GM23338 (cell line): ENCODE measurements at regions not wholly inside any gene's neighbourhood (a gene's known extent, or its start where the extent isn't known, plus 50 kb on each side); places are given as distances from the start of the nearest gene placed in this dataset.

ENCODE experiments used
- ATAC-seq: fragments of 200-7000 bp; cut with Tn5 transposase; 3 replicates; pipeline ENCODE4 v1.9.1; 2020
- DNase-seq: peaks from one replicate; pipeline ENCODE4 v3.0.0-alpha.2; 2015; ENCODE audit warnings: low spot score
- H2AFZ ChIP-seq: fragments of 200-600 bp; sonication (generic); 2 replicates; pipeline ENCODE4 v1.8.0; 2016; ENCODE audit warnings: antibody characterized with exemption, mild to moderate bottlenecking, moderate library complexity
- H3F3A ChIP-seq: fragments of 200-600 bp; sonication (generic); replicated peaks from 2 replicates; pipeline ENCODE4 v1.8.0; 2017; ENCODE audit warnings: antibody characterized with exemption, mixed run types, low read depth
- H3K27ac ChIP-seq: fragments of 200-600 bp; sonication (generic); 2 replicates; pipeline ENCODE4 v1.6.1; 2016; ENCODE audit warnings: low read depth
- H3K27me3 ChIP-seq: fragments of 200-600 bp; sonication (generic); 2 replicates; pipeline ENCODE4 v1.8.0; 2016; ENCODE audit warnings: mild to moderate bottlenecking, mixed run types, moderate library complexity; ENCODE audit not compliant: insufficient read depth
- H3K36me3 ChIP-seq: fragments of 200-600 bp; sonication (generic); 2 replicates; pipeline ENCODE4 v1.8.0; 2016; ENCODE audit warnings: mild to moderate bottlenecking; ENCODE audit not compliant: insufficient read depth
- H3K4me1 ChIP-seq: fragments of 200-600 bp; sonication (generic); 2 replicates; pipeline ENCODE4 v1.8.0; 2016; ENCODE audit warnings: mild to moderate bottlenecking, moderate library complexity; ENCODE audit not compliant: insufficient read depth
- H3K4me2 ChIP-seq: fragments of 200-600 bp; sonication (generic); 2 replicates; pipeline ENCODE4 v1.7.1; 2017; ENCODE audit warnings: mixed run types
- H3K4me3 ChIP-seq: fragments of 200-600 bp; sonication (generic); 2 replicates; pipeline ENCODE4 v1.6.1; 2016; ENCODE audit warnings: mixed run types
- H3K79me2 ChIP-seq: fragments of 200-600 bp; sonication (generic); replicated peaks from 2 replicates; pipeline ENCODE4 v1.8.0; 2017; ENCODE audit warnings: mild to moderate bottlenecking; ENCODE audit not compliant: insufficient read depth
- H3K9me2 ChIP-seq: fragments of 200-600 bp; sonication (generic); 2 replicates; pipeline ENCODE4 v1.8.0; 2017; ENCODE audit not compliant: insufficient read depth
- H4K20me1 ChIP-seq: fragments of 200-600 bp; sonication (generic); replicated peaks from 2 replicates; pipeline ENCODE4 v1.8.0; 2017; ENCODE audit warnings: mild to moderate bottlenecking; ENCODE audit not compliant: insufficient read depth
- H3K27ac Mint-ChIP-seq: 2 replicates; pipeline ENCODE4 v1.8.0; 2020; ENCODE audit warnings: inconsistent platforms, mild to moderate bottlenecking, moderate library complexity, mixed read lengths
- H3K27me3 Mint-ChIP-seq: 3 replicates; pipeline ENCODE4 v1.8.0; 2022; ENCODE audit warnings: low read depth, mild to moderate bottlenecking, moderate library complexity, mixed read lengths, inconsistent platforms; ENCODE audit not compliant: insufficient read depth, poor library complexity
- H3K36me3 Mint-ChIP-seq: 3 replicates; pipeline ENCODE4 v1.8.0; 2021; ENCODE audit warnings: low read depth, mild to moderate bottlenecking, inconsistent platforms, moderate library complexity, mixed read lengths
- H3K4me1 Mint-ChIP-seq: 3 replicates; pipeline ENCODE4 v1.8.0; 2020; ENCODE audit warnings: mild to moderate bottlenecking, inconsistent platforms, mixed read lengths
- H3K4me3 Mint-ChIP-seq: 3 replicates; pipeline ENCODE4 v1.8.0; 2021; ENCODE audit warnings: moderate library complexity, mild to moderate bottlenecking, inconsistent platforms, mixed read lengths
- H3K9me3 Mint-ChIP-seq: 3 replicates; pipeline ENCODE4 v1.8.0; 2020; ENCODE audit warnings: moderate library complexity, mild to moderate bottlenecking, inconsistent platforms, mixed read lengths
- POLR2AphosphoS5 ChIP-seq: IDR thresholded peaks from 2 replicates; pipeline ENCODE4 v1.6.1; 2016; ENCODE audit warnings: antibody characterized with exemption, low read depth
- ZNF114 ChIP-seq: fragments of 250-450 bp; sonication (Bioruptor Pico); IDR thresholded peaks from 2 replicates; pipeline ENCODE4 v1.5.0; 2020; ENCODE audit warnings: mild to moderate bottlenecking, moderate library complexity
- TF ChIP-seq, protein P1 (sequence below), 2 experiments: fragments of 200-600 bp in 1 of 2; sonication (generic) in 1 of 2; conservative IDR thresholded peaks; 2 replicates each; pipeline versions ENCODE4 v1.5.1 to v1.6.1; 2016 to 2017; ENCODE audit warnings: antibody characterized with exemption in 2 of 2, low read depth in 2 of 2, mild to moderate bottlenecking in 2 of 2, moderate library complexity in 1 of 2
- TF ChIP-seq, protein P2 (sequence below): fragments of 250-450 bp; sonication (Bioruptor Pico); IDR thresholded peaks from 2 replicates; pipeline ENCODE4 v1.5.0; 2020; ENCODE audit warnings: mild to moderate bottlenecking, moderate library complexity

DNA sequence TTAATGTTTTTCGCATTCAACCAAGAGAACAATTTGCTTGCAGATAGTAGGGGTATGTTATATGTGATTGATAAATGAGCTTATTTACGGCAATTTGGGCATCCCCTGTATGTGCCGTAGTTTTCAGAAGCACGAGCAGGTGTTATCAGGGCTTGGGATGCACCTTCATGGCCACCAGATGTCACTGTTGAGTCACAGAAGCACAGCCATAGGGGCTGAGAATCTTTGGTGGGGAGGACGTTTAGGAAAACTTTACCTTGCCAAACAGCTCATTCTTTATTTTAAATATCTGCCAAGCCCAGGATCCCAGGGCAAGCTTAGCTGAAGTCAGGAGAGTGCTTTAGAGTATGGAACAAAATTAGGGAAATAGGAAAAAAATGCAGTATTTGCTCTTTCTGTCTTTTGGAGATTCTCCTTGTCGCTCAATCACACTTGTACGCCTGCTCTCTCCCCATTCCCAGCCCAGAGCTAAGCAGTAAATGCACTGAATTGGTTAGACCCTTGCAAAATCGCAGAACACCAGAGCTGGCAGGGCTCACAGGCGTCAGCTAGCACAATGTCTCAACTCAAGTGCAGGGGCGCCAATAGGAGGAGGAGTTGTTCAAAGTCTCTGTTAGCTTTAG is 93.6 kb upstream of the MPHOSPH6 start:
- TF ChIP-seq, protein P1, sequence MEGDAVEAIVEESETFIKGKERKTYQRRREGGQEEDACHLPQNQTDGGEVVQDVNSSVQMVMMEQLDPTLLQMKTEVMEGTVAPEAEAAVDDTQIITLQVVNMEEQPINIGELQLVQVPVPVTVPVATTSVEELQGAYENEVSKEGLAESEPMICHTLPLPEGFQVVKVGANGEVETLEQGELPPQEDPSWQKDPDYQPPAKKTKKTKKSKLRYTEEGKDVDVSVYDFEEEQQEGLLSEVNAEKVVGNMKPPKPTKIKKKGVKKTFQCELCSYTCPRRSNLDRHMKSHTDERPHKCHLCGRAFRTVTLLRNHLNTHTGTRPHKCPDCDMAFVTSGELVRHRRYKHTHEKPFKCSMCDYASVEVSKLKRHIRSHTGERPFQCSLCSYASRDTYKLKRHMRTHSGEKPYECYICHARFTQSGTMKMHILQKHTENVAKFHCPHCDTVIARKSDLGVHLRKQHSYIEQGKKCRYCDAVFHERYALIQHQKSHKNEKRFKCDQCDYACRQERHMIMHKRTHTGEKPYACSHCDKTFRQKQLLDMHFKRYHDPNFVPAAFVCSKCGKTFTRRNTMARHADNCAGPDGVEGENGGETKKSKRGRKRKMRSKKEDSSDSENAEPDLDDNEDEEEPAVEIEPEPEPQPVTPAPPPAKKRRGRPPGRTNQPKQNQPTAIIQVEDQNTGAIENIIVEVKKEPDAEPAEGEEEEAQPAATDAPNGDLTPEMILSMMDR (conservative IDR thresholded peaks at IDR 0.05; ENCODE audit: low read depth in 2 of 2) = peak; percentile 96 to 99
- TF ChIP-seq POLR2AphosphoS5 = no peak
- TF ChIP-seq ZNF114 (CRISPR knock-in tag) = no peak
- TF ChIP-seq, protein P2, sequence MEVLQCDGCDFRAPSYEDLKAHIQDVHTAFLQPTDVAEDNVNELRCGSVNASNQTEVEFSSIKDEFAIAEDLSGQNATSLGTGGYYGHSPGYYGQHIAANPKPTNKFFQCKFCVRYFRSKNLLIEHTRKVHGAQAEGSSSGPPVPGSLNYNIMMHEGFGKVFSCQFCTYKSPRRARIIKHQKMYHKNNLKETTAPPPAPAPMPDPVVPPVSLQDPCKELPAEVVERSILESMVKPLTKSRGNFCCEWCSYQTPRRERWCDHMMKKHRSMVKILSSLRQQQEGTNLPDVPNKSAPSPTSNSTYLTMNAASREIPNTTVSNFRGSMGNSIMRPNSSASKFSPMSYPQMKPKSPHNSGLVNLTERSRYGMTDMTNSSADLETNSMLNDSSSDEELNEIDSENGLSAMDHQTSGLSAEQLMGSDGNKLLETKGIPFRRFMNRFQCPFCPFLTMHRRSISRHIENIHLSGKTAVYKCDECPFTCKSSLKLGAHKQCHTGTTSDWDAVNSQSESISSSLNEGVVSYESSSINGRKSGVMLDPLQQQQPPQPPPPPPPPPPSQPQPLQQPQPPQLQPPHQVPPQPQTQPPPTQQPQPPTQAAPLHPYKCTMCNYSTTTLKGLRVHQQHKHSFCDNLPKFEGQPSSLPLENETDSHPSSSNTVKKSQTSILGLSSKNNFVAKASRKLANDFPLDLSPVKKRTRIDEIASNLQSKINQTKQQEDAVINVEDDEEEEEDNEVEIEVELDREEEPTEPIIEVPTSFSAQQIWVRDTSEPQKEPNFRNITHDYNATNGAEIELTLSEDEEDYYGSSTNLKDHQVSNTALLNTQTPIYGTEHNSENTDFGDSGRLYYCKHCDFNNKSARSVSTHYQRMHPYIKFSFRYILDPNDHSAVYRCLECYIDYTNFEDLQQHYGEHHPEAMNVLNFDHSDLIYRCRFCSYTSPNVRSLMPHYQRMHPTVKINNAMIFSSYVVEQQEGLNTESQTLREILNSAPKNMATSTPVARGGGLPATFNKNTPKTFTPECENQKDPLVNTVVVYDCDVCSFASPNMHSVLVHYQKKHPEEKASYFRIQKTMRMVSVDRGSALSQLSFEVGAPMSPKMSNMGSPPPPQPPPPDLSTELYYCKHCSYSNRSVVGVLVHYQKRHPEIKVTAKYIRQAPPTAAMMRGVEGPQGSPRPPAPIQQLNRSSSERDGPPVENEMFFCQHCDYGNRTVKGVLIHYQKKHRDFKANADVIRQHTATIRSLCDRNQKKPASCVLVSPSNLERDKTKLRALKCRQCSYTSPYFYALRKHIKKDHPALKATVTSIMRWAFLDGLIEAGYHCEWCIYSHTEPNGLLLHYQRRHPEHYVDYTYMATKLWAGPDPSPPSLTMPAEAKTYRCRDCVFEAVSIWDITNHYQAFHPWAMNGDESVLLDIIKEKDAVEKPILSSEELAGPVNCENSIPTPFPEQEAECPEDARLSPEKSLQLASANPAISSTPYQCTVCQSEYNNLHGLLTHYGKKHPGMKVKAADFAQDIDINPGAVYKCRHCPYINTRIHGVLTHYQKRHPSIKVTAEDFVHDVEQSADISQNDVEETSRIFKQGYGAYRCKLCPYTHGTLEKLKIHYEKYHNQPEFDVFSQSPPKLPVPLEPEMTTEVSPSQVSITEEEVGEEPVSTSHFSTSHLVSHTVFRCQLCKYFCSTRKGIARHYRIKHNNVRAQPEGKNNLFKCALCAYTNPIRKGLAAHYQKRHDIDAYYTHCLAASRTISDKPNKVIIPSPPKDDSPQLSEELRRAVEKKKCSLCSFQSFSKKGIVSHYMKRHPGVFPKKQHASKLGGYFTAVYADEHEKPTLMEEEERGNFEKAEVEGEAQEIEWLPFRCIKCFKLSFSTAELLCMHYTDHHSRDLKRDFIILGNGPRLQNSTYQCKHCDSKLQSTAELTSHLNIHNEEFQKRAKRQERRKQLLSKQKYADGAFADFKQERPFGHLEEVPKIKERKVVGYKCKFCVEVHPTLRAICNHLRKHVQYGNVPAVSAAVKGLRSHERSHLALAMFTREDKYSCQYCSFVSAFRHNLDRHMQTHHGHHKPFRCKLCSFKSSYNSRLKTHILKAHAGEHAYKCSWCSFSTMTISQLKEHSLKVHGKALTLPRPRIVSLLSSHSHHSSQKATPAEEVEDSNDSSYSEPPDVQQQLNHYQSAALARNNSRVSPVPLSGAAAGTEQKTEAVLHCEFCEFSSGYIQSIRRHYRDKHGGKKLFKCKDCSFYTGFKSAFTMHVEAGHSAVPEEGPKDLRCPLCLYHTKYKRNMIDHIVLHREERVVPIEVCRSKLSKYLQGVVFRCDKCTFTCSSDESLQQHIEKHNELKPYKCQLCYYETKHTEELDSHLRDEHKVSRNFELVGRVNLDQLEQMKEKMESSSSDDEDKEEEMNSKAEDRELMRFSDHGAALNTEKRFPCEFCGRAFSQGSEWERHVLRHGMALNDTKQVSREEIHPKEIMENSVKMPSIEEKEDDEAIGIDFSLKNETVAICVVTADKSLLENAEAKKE = no peak
- Histone ChIP-seq H3K9me2 (no peaks in the 10 kb centered on the region), H4K20me1 (no peaks in the 10 kb centered on the region), H2AFZ (peak overlapping the region; percentile 12; the same call in 1 of the 2 replicates), H3K4me3 (no peak overlapping the region), H3K4me1 (no peaks in the 10 kb centered on the region; the same call in 1 of the 2 replicates), H3K79me2 (no peaks in the 10 kb centered on the region), H3F3A (no peaks in the 10 kb centered on the region), H3K27me3 (no peaks in the 10 kb centered on the region), H3K36me3 (no peaks in the 10 kb centered on the region), H3K4me2 (no peak overlapping the region), H3K27ac (no peak overlapping the region)
- peaks cover 6% of the 10 kb centered on the region for H3K4me1 Mint-ChIP-seq
- no peaks in the 10 kb centered on the region for H3K36me3 Mint-ChIP-seq
- H3K4me3 Mint-ChIP-seq = no peak overlapping the region
- DNase-seq = peak; percentile 80
- H3K27me3 Mint-ChIP-seq = peaks cover 11% of the 10 kb centered on the region
- H3K9me3 Mint-ChIP-seq = no peaks in the 10 kb centered on the region; the same call in 2 of the 3 replicates
- H3K27ac Mint-ChIP-seq = no peak overlapping the region
- ATAC-seq = peak; percentile 99
